Sigmoid colon (tissue), 6 donors: ENCODE measurements at regions not wholly inside any gene's neighbourhood (a gene's known extent, or its start where the extent isn't known, plus 50 kb on each side); places are given as distances from the start of the nearest gene placed in this dataset.
A peak's percentile ranks its signal among the peaks of the same experiment; 100 is the strongest.

Source experiments
- DNase-seq: peaks from one replicate; pipeline ENCODE4 v3.0.0-alpha.2; 2019
- H3K27ac ChIP-seq, 4 donors: fragments of 200-600 bp; sonication (generic); one replicate each; pipeline ENCODE4 v1.5.1; 2016 to 2019; ENCODE audit warnings: mild to moderate bottlenecking in 1 of 4
- H3K27me3 ChIP-seq, 3 donors: fragments of 200-600 bp; sonication (generic); one replicate each; pipeline ENCODE4 v1.5.1; 2019; ENCODE audit warnings: mild to moderate bottlenecking in 1 of 3
- H3K36me3 ChIP-seq, 4 donors: fragments of 200-600 bp; sonication (generic); one replicate each; pipeline ENCODE4 v1.5.1; 2016 to 2019
- H3K4me1 ChIP-seq, 4 donors: fragments of 200-600 bp; sonication (generic); one replicate each; pipeline ENCODE4 v1.5.1; 2017 to 2019
- H3K4me3 ChIP-seq, 4 donors: fragments of 200-600 bp; sonication (generic); one replicate each; pipeline ENCODE4 v1.5.1; 2017 to 2019; ENCODE audit warnings: mild to moderate bottlenecking in 2 of 4, moderate library complexity in 1 of 4
- H3K9me3 ChIP-seq, 4 donors: fragments of 200-600 bp in 3 of 4; sonication (generic) in 3 of 4; one replicate each; pipeline versions ENCODE4 v1.5.1 to v1.6.1; 2013 to 2019
- CTCF ChIP-seq, 4 experiments: fragments of 450-650 bp in 3 of 4; fragments of 200-600 bp in 1 of 4; IDR thresholded peaks; one replicate each; pipeline ENCODE4 v1.5.1; 2016 to 2019; ENCODE audit warnings: antibody characterized with exemption in 4 of 4, mild to moderate bottlenecking in 3 of 4, moderate library complexity in 2 of 4
- EP300 ChIP-seq, 4 donors: sonication (generic); formaldehyde crosslinking; IDR thresholded peaks; one replicate each; pipeline ENCODE4 v1.6.1; 2017; ENCODE audit warnings: antibody characterized with exemption in 4 of 4
- POLR2A ChIP-seq, 2 donors: fragments of 450-650 bp; IDR thresholded peaks; one replicate each; pipeline ENCODE4 v1.6.1; 2016; ENCODE audit warnings: antibody characterized with exemption in 2 of 2, mild to moderate bottlenecking in 2 of 2, moderate library complexity in 2 of 2
- POLR2AphosphoS5 ChIP-seq, 4 donors: sonication (generic); formaldehyde crosslinking; IDR thresholded peaks; one replicate each; pipeline ENCODE4 v1.6.1; 2017; ENCODE audit warnings: antibody characterized with exemption in 4 of 4
- WGBS, 2 donors: extraction: QIAGEN DNeasy Blood & Tissue Kit; methylation state at CpG; one replicate each; pipeline ENCODE4 v1.1.7; 2013; 5-methylcytosine and 5-hydroxymethylcytosine counted together
- intact Hi-C: fragments of 100-400 bp; cut with DNase I; formaldehyde crosslinking; loops from one replicate; pipeline ENCODE4 v1.15.1; 2023
- donor health status: healthy with polysubstance abuse.
- donor health status: healthy.

GRCh38 chr2:37829202-37829601 lies 95.9 kb upstream of the RMDN2 start:
- Histone ChIP-seq H3K27me3 (no peaks in the 10 kb centered on the region), H3K4me1 (peaks cover 0 to 61% (median 30%) of the 10 kb centered on the region in 4 donors), H3K9me3 (no peaks in the 10 kb centered on the region), H3K4me3 (no peak overlapping the region), H3K36me3 (no peaks in the 10 kb centered on the region), H3K27ac (peak overlapping the region; percentile 27 to 71 (median 52))
- no peak for DNase-seq
- WGBS, 2 donors = 32 to 55% methylated on average over 3 of the region's 3 CpGs
- intact Hi-C loops = no loop called here
- TF ChIP-seq POLR2AphosphoS5 (IDR thresholded peaks at IDR 0.05) = peak in 1 of 4 donors; percentile 12
- no peak for TF ChIP-seq EP300 (IDR thresholded peaks at IDR 0.05)
- TF ChIP-seq CTCF (IDR thresholded peaks at IDR 0.05) = no peak
- TF ChIP-seq POLR2A (IDR thresholded peaks at IDR 0.05) = no peak

GRCh38 chr2:37829616-37830395 lies 95.3 kb upstream of the RMDN2 start:
- Histone ChIP-seq H3K27ac (peak overlapping the region; percentile 24 to 71 (median 52)), H3K4me1 (peaks cover 0 to 55% (median 29%) of the 10 kb centered on the region in 4 donors), H3K27me3 (no peaks in the 10 kb centered on the region), H3K9me3 (no peaks in the 10 kb centered on the region), H3K36me3 (no peaks in the 10 kb centered on the region), H3K4me3 (no peak overlapping the region)
- 40 to 46% methylated on average over 6 of the region's 6 CpGs for WGBS, 2 donors
- intact Hi-C loops = loop anchor here (5.0 to 10.0 kb wide), 2 partner anchors 305 to 433 kb away; no protein-coding TSS in a partner anchor
- no peak for TF ChIP-seq POLR2A (IDR thresholded peaks at IDR 0.05)
- TF ChIP-seq CTCF (IDR thresholded peaks at IDR 0.05) = no peak
- TF ChIP-seq POLR2AphosphoS5 (IDR thresholded peaks at IDR 0.05) = no peak
- no peak for TF ChIP-seq EP300 (IDR thresholded peaks at IDR 0.05)
- no peak for DNase-seq

- Histone ChIP-seq H3K4me3 (no peak overlapping the region), H3K4me1 (peaks cover 0 to 53% (median 29%) of the 10 kb centered on the region in 4 donors), H3K27me3 (no peaks in the 10 kb centered on the region), H3K36me3 (no peaks in the 10 kb centered on the region), H3K27ac (peak overlapping the region in 3 of 4 donors; percentile 46 to 71 (median 59)), H3K9me3 (no peaks in the 10 kb centered on the region)
- DNase-seq = no peak
- TF ChIP-seq POLR2AphosphoS5 (IDR thresholded peaks at IDR 0.05) (no peak), CTCF (IDR thresholded peaks at IDR 0.05) (no peak), EP300 (IDR thresholded peaks at IDR 0.05) (no peak), POLR2A (IDR thresholded peaks at IDR 0.05) (no peak)
- intact Hi-C loops = loop anchor here (5.0 to 10.0 kb wide), 2 partner anchors 306 to 433 kb away; no protein-coding TSS in a partner anchor
- 91 to 92% methylated on average over 2 of the region's 2 CpGs for WGBS, 2 donors
Observed at GRCh38 chr2:37830636-37831035, 94.5 kb upstream of the RMDN2 start.

GRCh38 chr2:37831081-37831780 lies 93.9 kb upstream of the RMDN2 start:
- Histone ChIP-seq H3K4me1 (peaks cover 0 to 53% (median 29%) of the 10 kb centered on the region in 4 donors), H3K4me3 (no peak overlapping the region), H3K9me3 (no peaks in the 10 kb centered on the region), H3K36me3 (no peaks in the 10 kb centered on the region), H3K27ac (peak overlapping the region in 3 of 4 donors; percentile 46 to 71 (median 59)), H3K27me3 (no peaks in the 10 kb centered on the region)
- TF ChIP-seq CTCF (IDR thresholded peaks at IDR 0.05) = no peak
- TF ChIP-seq POLR2AphosphoS5 (IDR thresholded peaks at IDR 0.05) = no peak
- no peak for TF ChIP-seq POLR2A (IDR thresholded peaks at IDR 0.05)
- TF ChIP-seq EP300 (IDR thresholded peaks at IDR 0.05) = no peak
- WGBS, 2 donors = 91 to 92% methylated on average over 5 of the region's 5 CpGs
- DNase-seq = no peak
- intact Hi-C loops = loop anchor here (5.0 to 10.0 kb wide), 2 partner anchors 306 to 434 kb away; no protein-coding TSS in a partner anchor
